ENCODE measurements at regions not wholly inside any gene's neighbourhood (a gene's known extent, or its start where the extent isn't known, plus 50 kb on each side); places are given as distances from the start of the nearest gene placed in this dataset.

DNA sequence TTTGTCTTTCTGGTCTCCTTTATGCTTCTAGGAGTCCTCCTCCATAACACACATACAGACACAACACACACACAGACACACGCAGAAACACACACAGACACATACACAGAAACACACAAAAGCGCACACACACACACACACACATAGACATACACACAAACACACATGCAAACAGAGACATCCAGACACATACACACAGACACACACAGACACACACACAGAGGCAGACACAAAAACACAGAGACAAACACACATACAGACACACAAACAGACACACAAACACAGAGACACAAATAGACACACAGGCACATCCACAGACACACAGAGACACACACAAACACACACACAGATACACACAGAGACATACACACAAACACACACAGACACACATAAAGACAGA is 220.2 kb downstream of the IRX2 start:
- peaks cover 83% of the 10 kb centered on the region for H3K27me3 ChIP-seq (ENCODE audit: low read depth)
- TF ChIP-seq, protein P1, sequence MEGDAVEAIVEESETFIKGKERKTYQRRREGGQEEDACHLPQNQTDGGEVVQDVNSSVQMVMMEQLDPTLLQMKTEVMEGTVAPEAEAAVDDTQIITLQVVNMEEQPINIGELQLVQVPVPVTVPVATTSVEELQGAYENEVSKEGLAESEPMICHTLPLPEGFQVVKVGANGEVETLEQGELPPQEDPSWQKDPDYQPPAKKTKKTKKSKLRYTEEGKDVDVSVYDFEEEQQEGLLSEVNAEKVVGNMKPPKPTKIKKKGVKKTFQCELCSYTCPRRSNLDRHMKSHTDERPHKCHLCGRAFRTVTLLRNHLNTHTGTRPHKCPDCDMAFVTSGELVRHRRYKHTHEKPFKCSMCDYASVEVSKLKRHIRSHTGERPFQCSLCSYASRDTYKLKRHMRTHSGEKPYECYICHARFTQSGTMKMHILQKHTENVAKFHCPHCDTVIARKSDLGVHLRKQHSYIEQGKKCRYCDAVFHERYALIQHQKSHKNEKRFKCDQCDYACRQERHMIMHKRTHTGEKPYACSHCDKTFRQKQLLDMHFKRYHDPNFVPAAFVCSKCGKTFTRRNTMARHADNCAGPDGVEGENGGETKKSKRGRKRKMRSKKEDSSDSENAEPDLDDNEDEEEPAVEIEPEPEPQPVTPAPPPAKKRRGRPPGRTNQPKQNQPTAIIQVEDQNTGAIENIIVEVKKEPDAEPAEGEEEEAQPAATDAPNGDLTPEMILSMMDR (IDR thresholded peaks at IDR 0.05; ENCODE audit: borderline replicate concordance): no peak
- intact Hi-C loops (cut with micrococcal nuclease): no loop called here

GRCh38 chr5:2530609-2531008 is 220.9 kb downstream of the IRX2 start:
- Histone ChIP-seq H3K27me3 (ENCODE audit: low read depth) (peaks cover 82% of the 10 kb centered on the region), H3K36me3 (no peaks in the 10 kb centered on the region), H3K4me1 (no peaks in the 10 kb centered on the region), H3K9me3 (replicated peaks) (peaks cover 13% of the 10 kb centered on the region), H3K27ac (replicated peaks) (no peak overlapping the region), H3K4me3 (no peak overlapping the region)
- DNase-seq: no peak
- intact Hi-C loops (cut with micrococcal nuclease): no loop called here
- TF ChIP-seq, protein P1 (IDR thresholded peaks at IDR 0.05; ENCODE audit: borderline replicate concordance): no peak

More for the DNA sequence above, 220.2 kb downstream of the IRX2 start:
- H3K27ac ChIP-seq (replicated peaks): no peak overlapping the region
- no peak for DNase-seq
- H3K36me3 ChIP-seq: no peaks in the 10 kb centered on the region
- peaks cover 13% of the 10 kb centered on the region for H3K9me3 ChIP-seq (replicated peaks)
- no peak overlapping the region for H3K4me3 ChIP-seq
- H3K4me1 ChIP-seq: no peaks in the 10 kb centered on the region

GRCh38 chr5:2529371-2530092 is 221.9 kb downstream of the IRX2 start:
- TF ChIP-seq, protein P1 (IDR thresholded peaks at IDR 0.05; ENCODE audit: borderline replicate concordance): no peak
- Histone ChIP-seq H3K4me1 (no peaks in the 10 kb centered on the region), H3K27me3 (ENCODE audit: low read depth) (peaks cover 83% of the 10 kb centered on the region), H3K36me3 (no peaks in the 10 kb centered on the region), H3K27ac (replicated peaks) (no peak overlapping the region), H3K9me3 (replicated peaks) (peaks cover 12% of the 10 kb centered on the region), H3K4me3 (no peak overlapping the region)
- intact Hi-C loops (cut with micrococcal nuclease): no loop called here
- DNase-seq: no peak

DNA sequence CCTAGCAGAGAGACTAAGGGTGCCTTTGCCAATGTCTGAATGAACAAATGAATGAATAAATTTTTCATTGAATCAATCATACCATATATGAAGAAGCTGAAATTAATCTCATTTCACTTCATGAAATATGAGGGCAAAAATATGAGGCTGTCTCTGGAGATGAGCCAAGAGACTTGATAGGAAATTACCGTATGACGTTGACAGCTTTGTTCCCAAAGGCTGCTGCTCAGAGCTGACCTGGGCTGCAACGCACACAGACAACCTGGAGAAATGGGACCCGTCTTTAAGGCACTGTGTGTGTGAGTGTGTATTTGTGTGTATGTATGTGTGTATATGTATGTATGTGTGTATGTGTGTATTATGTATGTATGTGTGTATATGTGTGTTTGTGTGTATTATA is 226.1 kb downstream of the IRX2 start:
- H3K4me3 ChIP-seq: no peak overlapping the region
- H3K27ac ChIP-seq (replicated peaks): no peak overlapping the region
- intact Hi-C loops (cut with micrococcal nuclease): no loop called here
- H3K36me3 ChIP-seq: no peaks in the 10 kb centered on the region
- H3K4me1 ChIP-seq: no peaks in the 10 kb centered on the region
- TF ChIP-seq, protein P1 (IDR thresholded peaks at IDR 0.05; ENCODE audit: borderline replicate concordance): no peak
- no peak for DNase-seq
- H3K9me3 ChIP-seq (replicated peaks): no peaks in the 10 kb centered on the region
- H3K27me3 ChIP-seq (ENCODE audit: low read depth): peaks cover 68% of the 10 kb centered on the region

DNA sequence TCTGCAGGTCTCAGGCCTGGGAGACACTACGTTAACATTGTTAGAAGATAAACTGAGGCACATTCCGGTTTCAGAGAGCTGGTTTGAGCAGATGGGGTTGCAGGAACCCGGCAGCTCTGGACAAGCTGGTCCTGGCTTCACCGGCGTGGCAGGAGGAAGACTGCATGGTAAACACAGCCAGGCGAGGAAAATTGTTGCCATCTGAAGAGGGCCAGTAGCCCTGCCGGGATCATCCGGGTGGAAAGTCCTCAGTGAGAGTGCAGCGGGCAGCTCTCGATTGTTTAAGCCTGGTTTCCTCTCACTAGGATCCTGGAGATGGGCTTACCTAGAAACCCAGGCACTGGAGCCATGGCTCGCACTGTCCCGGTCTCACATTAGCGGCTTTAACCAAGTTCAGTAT is 226.9 kb downstream of the IRX2 start:
- Histone ChIP-seq H3K36me3 (no peaks in the 10 kb centered on the region), H3K4me3 (no peak overlapping the region), H3K4me1 (no peaks in the 10 kb centered on the region), H3K9me3 (replicated peaks) (no peaks in the 10 kb centered on the region), H3K27ac (replicated peaks) (no peak overlapping the region), H3K27me3 (ENCODE audit: low read depth) (peaks cover 66% of the 10 kb centered on the region)
- TF ChIP-seq, protein P1 (IDR thresholded peaks at IDR 0.05; ENCODE audit: borderline replicate concordance): no peak
- no peak for DNase-seq
- intact Hi-C loops (cut with micrococcal nuclease): no loop called here

Measured in left ventricle myocardium inferior (tissue), 1 donor.